ENCODE measurements at regions not wholly inside any gene's neighbourhood (a gene's known extent, or its start where the extent isn't known, plus 50 kb on each side); places are given as distances from the start of the nearest gene placed in this dataset.

GRCh38 chr19:53704011-53704410 is 72.2 kb downstream of the DPRX start:
- no peak for TF ChIP-seq CTCF (IDR thresholded peaks at IDR 0.05)
- TF ChIP-seq POLR2A (IDR thresholded peaks at IDR 0.05), result no peak
- TF ChIP-seq EP300 (IDR thresholded peaks at IDR 0.05), result no peak
